ENCODE measurements at regions not wholly inside any gene's neighbourhood (a gene's known extent, or its start where the extent isn't known, plus 50 kb on each side); places are given as distances from the start of the nearest gene placed in this dataset.

GRCh38 chr21:31599013-31599412, 60.5 kb upstream of the SOD1 start:
- TF ChIP-seq CTCF (IDR thresholded peaks at IDR 0.05; ENCODE audit: low read depth, low read length, poor library complexity, severe bottlenecking) (no peak), EZH2phosphoT487 (IDR thresholded peaks at IDR 0.05; ENCODE audit: borderline replicate concordance, low read length) (no peak)
